GM21423 (cell line): ENCODE measurements at regions not wholly inside any gene's neighbourhood (a gene's known extent, or its start where the extent isn't known, plus 50 kb on each side); places are given as distances from the start of the nearest gene placed in this dataset.
A peak's percentile ranks its signal among the peaks of the same experiment; 100 is the strongest.
"Not testable (repeated sequence)": the region's sequence is repeated elsewhere in the genome, so short reads cannot be mapped to it uniquely, and the experiment has no call there.

ENCODE experiments used
- ATAC-seq: cut with Tn5 transposase; IDR thresholded peaks from one replicate; pipeline ENCODE4 v1.9.1; 2021; ENCODE audit warnings: mild to moderate bottlenecking, moderate library complexity; ENCODE audit not compliant: unreplicated experiment

DNA sequence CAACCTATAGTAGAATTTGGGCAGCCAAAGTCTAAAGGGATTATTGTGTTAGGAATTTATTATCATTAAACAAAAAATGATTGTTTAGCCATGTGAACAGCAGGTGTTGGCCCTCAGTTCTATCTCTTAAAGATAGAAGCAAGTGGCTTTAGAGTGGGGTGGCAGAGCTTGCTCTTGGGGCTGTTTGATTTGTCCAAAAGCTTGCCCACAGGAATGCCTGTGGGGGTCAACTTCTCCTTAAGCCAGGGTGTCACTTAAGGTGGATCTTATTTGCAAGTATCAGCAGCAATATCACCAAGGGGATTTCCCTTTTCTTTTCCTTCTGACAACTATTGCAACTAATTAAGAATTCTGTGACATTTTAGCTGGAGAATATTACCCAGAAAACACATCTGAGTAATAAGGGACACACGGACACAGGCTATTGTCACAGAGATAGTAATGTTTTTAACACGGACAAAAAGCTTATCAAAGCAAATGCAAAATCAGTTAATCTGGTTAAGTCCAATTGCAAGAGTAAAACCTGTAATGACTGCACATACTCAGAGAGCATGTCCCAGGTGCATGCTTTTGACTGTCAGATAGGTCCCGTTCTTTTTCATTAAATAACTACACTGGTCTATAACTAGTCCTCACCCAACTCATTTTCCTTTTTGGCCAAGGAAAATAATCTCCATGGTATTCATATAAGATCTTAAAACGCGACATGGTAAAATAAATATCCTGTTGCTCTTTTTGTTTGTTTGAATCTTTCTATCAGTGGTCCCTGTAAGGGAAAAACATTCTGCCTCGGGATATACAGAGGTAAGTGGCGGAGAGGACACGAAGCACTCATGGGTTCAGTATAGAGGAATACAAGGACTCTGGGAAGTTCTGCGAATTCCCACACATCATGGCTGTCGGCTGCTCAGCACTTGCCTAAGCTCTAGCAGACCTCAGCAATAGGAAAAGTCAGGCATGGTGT is 172.1 kb upstream of the RFC3 start:
- ATAC-seq, result no peak

DNA sequence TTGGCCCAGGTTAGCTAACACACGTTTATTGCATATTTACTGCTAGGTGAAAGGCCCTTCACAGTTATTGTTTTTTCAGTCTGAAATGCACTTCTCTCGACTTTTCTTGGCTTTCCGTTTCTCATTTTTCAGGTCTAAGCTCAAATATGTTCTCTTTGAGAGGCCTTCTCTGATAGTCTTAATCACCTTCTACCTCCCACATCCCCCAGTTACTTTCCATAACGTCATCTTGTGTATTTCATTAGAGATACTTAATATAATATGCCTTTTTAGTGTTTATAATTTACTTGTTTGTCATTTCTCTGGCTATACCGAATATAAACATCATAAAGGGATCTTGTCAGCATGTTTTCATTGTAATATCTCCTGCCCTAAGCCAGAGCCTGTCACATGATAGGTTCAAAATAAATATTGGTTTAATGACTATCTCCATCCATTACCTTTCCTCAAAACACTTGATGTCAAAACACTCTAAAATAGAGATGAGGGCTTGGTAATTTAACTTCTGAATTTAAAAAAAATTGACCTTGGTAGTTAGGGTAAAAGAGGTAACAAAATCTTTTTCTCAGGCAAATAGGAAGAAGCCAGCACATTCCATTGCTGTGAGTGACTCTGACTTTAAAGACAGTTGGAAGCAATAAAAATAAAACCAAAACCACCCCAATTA is 168.6 kb upstream of the RFC3 start:
- no peak for ATAC-seq

DNA sequence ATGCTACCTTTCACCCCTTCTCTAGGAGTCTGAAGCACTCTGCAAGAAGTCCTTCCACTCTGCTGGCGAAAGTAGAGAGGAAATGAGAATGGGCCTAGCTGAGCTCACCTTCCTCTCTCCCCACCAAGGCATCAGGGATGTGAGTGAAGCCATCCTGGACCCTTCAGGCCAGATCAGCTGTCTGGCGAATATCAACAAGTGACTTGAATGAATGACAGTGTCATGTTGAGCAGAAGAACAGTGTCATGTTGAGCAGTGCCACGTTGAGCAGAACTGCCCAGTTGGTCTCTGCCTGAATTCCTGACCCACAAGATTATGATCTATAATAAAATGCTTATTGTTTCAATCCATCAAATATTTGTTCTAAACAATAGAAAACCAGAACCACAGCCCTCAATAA is 166.2 kb upstream of the RFC3 start:
- ATAC-seq, result no peak

DNA sequence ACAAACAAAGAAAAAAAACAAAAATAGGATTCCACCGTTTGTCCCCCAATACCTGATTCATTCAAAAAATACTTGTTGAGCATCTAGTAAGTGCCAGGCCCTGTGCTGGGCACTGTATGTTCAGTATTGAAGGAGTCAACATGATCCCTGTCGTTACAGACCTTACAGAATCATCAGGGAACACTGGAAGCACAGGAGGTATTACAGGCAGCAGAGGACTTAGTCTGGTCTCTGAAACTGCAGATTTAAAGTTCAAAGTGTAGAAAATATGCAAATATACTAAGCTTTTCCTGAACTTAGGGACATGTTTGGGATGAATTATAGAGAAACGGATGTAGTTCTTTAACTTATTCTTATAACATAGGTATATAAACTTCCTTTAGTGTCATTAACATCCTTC is 160.7 kb upstream of the RFC3 start:
- no peak for ATAC-seq

DNA sequence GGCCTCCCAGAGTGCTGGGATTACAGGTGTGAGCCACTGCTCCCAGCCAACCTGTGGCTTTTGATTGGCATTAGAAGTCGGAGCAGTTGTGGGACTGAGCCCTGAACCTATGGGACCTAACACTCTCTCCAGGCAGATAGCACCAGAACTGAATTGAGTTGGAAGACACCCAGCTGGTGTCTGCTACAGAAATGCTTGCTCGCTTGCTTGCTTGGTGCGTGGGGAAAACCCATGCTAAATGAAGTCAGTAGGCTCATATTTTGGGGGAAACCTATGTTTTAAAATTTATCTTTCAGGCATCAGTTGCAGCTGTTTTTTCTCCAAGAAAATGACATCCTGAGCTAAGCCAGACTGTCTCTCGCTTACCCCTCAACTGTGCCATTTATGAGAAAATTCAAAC is 158.5 kb upstream of the RFC3 start:
- ATAC-seq, result no peak

DNA sequence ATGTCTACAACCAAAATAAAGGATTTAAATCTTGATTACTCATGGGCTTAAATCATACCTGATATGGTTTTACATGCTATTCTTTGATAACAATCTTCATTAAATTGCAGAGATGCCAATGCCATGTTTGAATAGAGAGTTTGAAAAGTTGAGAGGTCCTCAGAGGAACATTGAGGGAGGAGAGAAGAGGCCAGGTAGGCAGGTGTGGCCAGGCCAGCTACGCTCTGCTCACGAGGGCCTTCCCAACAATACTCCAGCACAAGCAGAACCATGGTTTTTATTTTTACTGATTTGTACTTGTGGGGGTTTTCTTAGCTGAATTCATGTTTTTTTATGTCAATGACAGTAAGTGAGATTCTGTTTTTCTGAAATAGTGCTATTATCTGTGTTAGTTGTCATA is 158.1 kb upstream of the RFC3 start:
- ATAC-seq, result no peak

DNA sequence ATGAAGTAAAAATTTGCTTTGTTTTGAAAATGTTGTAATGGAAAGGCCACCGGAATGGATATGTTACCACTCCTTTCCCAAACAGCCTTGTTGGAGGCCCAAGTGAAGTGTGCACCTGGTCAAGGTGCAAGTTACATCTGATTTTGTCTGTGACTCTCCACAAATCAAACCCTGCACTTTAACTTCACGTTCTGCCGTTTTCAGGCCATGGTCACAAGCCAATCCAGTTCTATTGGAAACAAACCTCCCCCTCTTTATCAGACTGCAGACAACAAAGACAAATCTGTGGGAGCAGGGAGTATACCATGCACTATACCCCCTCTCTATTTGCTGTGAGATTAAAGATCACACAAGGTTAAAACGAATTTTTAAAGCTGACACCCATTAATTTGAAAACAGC is 155.6 kb upstream of the RFC3 start:
- ATAC-seq, result no peak

DNA sequence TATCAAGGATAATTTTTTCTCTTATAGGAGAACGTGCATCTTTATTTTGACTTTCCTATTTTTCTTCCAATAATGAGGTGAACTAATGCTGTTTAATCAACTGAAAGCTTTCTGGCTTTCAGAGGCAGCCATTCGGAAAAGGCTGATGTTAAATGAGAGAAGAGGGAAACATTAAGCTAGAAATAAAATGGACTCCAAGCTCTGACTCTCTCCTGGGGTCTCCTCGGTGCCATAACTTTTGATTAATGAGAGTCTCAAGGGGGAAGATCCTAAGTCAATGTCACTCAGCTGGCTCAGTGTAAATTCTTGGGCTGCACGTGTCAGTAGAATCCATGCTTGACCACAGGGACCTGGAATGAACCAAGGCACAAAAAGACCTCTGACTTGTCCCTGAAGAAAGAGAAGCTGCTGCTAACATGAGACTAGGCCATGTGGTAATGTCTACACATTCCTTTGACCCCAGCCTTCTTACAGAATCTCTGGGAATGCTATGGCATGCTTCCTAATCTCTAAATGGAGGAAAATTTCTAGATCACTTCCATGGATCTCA is 152.2 kb upstream of the RFC3 start:
- no peak for ATAC-seq

DNA sequence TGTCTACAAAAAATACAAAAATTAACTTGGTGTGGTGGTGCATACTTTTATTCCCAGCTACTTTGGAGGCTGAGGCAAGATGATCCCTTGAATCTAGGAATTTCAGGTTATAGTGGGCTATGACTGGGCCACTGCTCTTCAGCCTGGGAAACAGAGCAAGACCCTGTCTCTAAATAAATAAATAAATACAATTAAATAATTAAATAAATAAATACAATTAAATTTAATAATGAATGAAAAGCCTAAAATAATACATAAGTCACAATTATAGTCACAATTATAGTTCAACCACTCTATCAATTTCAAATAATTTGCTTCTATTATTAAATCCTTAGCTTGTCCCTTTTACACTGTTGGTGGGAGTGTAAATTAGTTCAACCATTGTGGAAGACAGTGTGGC is 146.4 kb upstream of the RFC3 start:
- ATAC-seq, result no peak

DNA sequence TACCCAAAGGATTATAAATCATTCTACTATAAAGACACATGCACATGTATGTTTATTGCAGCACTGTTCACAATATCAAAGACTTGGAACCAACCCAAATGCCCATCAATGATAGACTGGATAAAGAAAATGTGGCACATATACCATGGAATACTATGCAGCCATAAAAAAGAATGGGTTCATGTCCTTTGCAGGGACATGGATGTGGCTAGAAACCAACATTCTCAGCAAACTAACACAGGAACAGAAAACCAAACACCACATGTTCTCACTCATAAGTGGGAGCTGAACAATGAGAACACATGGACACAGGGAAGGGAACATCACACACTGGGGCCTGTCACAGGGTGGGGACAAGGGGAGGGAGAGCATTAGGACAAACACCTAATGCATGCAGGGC is 145.9 kb upstream of the RFC3 start:
- ATAC-seq, result not testable (repeated sequence)

DNA sequence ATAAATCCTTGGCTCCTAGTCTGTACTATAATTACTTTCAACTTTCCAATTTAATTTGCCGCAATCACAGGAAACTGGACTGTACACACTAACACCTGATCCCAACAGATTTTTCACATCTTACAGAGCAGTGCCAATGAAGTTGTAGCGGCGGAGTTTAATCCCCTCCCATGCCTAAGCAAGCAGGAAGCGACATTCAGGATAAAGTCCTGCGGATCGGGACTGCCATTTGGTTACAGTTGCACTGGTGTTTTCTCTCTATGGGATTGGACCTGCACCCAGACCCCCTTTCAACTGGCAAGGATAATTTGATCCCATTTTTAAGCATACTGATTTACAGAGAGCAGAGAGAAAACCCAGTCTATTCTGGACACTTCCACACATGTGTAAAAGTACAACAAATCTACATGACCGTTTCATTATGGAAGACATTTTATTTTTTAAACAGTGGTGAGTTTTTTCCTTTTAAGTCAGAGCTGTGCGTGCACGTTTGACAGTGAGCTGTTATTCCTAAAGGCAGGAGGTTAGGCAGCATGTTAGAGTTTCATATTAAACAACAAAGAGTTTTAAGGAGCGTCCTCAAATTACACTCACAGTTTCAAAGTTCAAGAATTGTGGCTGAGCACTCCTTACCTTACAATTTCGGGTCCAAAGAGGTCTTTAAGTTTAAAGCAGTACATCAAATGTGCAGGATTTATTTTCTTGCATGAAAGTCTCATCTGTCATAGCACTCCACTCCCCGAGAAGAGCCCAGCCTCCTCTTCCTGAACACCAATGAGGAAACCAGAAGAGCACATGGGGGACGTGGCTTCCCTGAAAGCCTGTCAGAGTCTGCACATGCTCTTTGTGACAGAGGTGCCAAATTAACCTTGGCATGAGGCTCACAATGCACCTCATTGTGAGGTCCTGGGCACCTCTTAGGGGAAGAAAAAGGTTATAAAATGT is 141.6 kb upstream of the RFC3 start:
- ATAC-seq, result no peak

DNA sequence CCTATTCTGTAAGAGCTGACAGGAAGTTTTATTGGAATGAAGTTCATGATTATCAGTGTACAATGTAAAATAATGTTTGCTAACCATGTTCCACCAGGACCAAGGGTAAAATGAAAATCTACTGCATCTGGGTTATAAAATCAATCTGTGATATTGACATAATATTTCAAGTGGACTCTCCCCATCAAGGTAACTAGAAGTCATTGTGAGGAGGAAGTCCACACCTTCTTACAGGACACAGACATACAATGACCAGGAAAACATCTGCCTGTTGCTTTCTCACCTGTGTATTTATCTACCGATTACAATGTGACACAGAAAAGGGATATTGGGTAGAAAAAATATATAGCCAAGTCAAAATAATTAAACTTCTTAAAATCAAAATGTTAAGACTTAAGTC is 140.7 kb upstream of the RFC3 start:
- no peak for ATAC-seq

DNA sequence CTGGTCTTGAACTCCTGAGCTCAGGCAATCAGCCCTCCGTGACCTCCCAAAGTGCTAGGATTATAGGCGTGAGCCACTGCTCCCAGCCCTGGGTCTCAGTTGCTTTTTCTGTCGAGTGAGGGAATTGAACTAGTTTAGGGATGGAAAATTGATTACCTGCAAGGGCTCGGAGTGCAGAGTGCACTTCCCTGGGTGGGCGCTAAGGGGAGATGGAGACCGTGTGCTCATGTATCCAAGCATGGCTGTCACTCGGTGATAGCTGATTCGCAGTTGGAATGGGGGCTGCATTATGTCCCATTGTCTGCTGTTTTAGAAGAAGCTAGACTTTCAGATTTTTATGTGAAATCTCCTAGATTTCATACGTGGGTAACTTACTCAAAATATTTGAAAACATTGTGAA is 139.9 kb upstream of the RFC3 start:
- ATAC-seq, result no peak

DNA sequence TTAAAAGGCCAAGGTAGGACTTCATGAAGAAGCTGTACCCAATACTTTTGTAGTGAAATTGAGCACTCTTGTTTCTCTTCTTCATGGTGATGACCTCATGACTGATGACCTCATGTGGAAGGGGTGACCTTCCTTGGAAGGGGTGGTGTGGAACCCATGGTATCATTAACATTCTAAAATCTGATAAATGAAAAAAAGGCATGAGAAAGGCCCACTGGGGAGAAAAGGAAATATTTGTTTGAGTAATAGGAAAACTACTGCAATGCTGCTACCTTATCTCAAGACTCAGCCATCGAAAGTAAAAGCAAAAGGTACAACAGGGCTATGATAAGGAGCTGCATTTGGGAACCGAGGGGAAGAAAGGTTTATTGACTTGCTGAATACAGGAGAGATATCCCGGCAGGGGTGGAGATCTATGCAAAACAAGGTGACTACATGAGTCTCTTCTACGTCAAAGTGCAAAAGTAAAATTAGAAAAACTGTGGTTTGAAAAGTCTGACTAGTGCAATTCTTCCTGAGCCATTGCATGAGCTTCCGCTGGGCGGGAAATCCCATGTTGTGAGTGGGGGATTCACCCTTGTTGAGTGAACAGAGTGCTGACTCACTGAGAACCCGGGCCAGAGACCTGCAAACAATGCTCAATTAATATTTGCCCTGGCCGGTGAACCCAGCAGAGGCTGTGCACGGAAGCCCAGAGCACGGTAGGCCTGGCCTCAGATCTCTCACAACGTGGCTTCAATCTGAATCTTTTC is 138.9 kb upstream of the RFC3 start:
- ATAC-seq, result peak; percentile 95

DNA sequence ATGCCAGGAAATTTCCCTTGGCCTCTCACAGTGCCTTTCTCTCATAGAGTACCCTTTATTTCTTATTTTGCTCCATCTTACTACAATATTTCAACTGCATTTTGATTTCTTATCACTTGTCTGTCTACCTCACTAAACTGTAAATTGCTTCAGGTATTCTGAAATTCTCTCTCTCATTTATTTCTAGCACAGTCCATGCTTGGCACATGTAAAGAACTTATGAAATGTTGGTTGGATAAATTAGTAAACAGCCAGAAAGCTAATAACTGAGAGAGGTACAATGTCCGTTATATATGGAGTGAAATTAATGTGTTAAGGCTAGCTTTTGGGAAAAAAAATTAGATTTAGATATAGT is 138.3 kb upstream of the RFC3 start:
- ATAC-seq, result no peak

DNA sequence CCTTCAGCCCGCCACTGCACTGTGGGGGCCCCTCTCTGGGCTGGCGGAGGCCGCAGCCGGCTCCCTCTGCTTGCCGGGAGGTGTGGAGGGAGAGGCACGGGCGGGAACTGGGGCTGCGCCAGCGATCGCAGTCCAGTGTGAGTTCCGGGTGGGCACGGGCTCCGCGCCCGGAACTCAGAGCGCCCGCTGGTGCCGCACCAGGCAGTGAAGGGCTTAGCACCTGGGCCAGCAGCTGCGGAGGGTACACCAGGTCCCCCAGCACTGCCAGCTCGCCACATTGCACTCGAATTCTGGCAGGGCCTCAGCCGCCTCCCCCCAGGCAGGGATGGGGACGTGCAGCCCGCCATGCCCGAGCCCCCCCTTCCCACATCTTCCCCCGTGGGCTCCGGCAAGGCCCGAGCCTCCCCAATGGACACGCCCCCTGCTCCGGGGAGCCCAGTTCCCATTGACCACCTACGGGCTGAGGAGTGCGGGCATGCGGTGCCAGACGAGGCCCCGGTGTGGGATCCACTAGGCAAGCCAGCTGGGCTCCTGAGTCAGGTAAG is 135.9 kb upstream of the RFC3 start:
- ATAC-seq, result no peak

DNA sequence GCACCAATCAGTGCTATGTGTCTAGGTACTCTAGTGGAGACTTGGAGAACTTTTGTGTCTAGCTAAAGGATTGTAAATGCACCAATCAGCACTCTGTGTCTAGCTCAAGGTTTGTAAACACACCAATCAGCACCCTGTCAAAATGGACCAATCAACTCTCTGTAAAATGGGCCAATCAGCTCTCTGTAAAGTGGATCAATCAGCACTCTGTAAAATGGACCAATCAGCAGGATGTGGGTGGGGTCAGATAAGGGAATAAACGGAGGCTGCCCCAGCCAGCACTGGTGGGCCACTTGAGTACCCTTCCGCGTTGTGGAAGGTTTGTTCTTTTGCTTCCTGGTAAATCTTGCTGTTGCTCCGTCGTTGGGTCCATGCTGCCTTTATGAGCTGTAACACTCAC is 135.3 kb upstream of the RFC3 start:
- ATAC-seq, result not testable (repeated sequence)

DNA sequence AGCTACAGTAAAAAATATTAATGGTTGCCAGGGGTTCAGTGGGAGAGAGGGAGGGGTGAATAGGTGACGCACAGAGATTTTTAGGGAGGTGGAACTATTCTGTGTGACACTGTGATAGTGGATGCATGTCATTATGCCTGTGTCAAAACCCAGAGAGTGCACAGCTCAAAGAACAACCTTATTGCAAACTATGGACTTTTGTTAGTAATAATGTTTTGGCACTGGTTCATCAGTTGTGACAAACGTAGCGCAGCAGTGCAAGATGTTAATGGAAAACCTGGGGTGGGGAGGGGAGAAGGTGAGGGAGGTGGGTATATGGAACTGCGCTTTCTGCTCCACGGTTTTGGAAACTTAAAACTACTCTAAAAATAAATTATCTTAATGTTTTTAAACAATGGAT is 134.6 kb upstream of the RFC3 start:
- ATAC-seq, result no peak

DNA sequence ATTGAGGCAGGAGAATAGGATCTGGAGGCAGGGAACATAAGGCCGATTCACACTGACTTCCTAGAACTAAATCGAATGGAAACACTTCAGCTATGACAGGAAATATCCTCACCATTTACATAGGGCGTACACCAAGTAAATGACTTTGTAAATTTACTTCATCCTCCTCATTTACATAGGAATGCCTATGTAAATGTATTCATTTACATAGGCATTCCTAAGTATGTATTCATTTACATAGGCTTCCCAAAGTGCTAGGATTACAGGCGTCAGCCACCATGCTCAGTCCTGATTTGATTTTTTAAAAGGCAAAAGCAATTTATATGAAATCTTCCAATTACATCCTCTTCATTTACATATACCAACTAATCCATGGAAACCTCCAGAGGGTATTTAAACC is 133.1 kb upstream of the RFC3 start:
- no peak for ATAC-seq
